Amygdala (tissue), 56 donors: ENCODE measurements at regions not wholly inside any gene's neighbourhood (a gene's known extent, or its start where the extent isn't known, plus 50 kb on each side); places are given as distances from the start of the nearest gene placed in this dataset.
"Not testable (repeated sequence)": the region's sequence is repeated elsewhere in the genome, so short reads cannot be mapped to it uniquely, and the experiment has no call there.

Source experiments
- DNase-seq, 56 donors: peaks; one replicate each; lab custom pipeline; 2025; lab: John Stamatoyannopoulos, UW

DNA sequence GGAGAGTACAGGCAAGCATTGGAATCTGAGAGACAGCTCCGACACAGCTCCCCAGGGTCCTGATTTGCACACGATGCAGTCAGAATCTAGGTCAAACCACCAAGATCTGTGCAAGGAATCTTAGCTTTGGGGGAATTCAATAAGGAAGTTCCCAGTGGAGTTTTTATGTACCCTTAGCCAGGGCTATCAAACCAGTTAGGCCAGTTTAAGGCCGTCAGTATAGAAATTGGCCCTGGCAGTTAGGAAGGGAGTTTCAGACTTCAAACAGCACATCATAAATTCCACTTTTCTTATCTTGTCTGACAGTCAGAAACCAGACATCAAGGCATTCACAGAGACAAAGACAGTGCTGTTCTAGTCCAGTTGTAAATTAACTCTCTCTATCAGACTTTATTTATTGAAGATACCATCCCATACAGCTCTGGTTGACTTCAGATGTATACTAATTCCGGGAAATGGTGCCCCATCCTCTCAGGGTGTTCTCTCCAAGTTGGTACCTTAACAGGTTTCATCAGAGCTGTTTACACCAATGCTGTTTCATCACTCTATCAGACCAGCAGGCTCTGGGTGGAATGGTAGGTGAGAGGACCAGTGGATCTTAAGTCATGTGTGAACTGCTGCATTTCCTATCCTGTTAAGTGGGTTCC is 157.5 kb upstream of the ATF7IP start:
- no peak for DNase-seq

DNA sequence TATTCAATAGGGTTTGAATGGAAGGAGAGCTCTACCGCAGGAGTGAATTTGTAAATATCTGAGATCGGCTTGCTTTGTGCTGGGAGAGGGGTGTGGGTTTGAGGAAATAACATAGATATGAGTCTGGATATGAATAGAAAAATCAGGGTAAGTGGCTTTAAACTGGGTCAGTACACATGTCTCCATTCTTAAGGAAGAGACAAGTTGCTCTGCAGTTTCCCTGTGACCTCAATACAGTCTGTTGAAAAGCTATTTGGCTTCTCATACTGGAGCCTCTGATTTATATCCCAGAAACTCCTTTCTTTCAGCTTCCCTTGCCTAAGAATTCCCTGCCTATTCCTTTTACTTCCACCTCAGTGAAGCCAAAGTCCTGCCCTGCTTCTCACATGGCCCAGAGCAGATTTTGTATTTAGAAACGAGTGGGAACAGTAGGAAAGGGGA is 153.5 kb upstream of the ATF7IP start:
- DNase-seq, result peak in 8 of 56 donors; percentile 2 to 36 (median 10)

- DNase-seq, result no peak
Observed at GRCh38 chr12:14213542-14213941, 151.9 kb upstream of the ATF7IP start.

DNA sequence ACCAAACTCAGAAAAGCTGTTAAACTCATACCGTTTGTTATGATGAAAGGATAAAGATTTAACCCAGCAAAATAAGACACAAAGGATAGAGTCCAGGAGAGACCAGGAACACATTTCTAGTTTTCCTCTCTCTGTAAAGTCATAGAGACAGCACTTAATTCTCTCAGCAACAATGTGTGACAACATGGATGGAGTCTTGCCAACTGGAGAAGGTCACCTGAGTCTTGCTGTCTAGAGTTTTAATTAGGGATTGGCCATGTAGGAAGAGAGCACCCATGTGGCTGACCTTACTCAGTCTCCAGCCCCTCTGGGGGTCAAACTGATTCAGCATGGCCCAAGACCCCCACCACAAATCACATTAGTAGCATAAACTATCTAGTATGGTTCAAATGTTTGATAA is 151.0 kb upstream of the ATF7IP start:
- DNase-seq, result no peak

DNA sequence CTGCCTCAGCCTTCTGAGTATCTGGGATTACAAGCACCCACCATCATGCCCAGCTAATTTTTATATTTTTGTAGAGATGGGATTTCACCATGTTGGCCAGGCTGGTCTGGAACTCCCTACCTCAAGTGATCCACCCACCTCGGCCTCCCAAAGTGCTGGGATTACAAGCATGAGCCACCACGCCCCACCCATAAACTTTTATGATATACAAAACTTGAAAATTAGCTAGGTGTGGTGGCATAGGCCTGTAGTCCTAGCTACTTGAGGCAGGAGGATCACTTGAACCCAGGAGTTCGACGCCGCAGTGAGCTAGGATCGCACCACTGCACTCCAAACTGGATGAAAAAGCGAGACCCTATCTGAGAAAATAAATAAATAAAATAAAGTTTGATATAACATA is 149.5 kb upstream of the ATF7IP start:
- DNase-seq, result not testable (repeated sequence)

DNA sequence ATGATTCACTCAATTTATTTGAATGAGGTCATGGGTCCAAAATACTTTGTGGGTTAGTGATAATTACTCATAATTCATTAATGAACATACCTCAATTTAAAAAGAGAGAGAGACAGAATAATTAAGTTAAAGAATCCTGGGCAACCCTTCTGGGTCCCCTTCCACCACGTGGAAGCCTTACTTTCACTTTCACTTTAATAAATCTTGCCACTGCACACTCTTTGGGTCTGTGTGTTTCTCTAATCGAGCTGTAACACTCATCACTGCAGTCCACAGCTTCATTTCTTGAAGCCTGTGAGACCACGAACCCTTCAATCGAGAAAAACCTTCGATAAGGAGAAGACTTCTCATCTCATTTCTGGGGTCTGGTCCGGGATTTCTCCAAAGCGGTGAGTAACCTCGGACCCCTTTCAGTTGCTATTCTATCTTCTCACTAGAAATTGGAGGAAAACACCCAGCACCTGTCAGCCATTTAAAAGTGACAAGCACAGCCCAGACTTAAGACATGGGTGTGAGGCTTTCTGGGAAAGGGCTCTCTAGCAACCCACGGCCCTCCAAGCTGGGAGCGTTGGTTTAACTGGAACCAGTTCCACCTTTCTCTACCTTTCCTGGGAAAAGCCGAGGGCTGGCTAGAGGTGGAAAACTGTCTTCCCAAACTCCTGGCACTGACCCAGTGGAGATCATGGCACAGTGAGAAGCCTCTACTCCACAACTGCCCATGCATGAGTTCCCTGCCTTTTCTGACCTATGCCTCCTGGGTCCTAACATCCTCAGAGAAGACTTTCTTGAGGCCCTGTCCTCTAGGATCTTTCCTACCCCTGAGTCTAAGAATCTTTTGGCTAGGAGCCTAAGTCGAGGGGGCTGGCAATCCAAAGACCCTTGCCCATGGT is 148.8 kb upstream of the ATF7IP start:
- no peak for DNase-seq

GRCh38 chr12:14219156-14219555 is 146.3 kb upstream of the ATF7IP start:
- no peak for DNase-seq

DNA sequence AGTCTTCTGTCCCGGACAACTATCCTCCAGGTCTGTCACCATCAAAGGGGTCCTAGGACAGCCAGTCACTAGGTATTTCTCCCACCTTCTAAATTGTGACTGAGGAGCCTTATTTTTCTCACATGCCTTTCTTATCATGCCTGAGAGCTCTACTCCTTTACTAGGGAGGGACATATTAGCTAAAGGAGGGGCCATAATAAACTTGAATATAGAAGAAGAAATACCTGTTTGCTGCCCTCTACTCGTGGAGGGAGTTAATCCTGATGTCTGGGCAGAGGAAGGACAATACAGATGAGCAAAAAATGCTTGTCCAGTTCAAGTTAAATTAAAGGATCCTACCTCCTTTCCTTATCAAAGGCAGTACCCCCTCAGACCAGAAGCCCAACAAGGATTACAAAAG is 145.8 kb upstream of the ATF7IP start:
- not testable (repeated sequence) for DNase-seq

DNA sequence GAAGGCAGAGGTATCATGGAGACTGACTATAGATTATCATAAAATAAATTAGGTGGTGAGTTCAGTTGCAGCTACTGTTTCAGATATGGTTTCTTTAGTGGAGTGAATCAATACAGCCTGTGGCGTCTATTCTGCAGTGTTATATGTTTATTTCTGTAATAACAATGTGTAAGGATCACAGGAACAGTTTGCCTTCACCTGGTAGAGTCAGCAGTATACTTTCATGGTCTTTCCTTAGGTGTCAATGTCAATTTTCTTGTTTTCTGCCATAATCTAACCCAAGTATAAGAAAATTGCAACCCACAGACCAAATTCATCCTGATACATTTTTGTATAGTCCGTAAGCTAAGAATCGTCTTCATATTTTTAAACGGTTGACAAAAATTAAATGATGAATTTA is 140.4 kb upstream of the ATF7IP start:
- no peak for DNase-seq

GRCh38 chr12:14235176-14235575 is 130.3 kb upstream of the ATF7IP start:
- DNase-seq, result not testable (repeated sequence)

DNA sequence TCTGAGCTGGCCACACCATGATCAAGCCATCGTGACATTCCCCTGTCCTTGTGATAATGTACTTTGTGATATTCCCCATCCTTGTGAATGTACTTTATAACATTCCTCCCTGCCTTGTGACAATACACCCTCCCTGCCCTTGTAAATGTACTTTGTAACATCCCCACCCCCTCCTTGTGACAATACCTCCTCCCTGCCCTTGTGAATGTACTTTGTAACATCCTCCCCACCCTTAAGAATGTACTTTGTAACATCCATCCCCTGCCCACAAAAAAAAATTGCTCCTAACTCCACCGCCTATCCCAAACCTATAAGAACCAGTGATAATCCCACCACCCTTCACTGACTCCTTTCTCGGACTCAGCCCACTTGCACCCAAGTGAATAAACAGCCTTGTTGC is 128.8 kb upstream of the ATF7IP start:
- not testable (repeated sequence) for DNase-seq

DNA sequence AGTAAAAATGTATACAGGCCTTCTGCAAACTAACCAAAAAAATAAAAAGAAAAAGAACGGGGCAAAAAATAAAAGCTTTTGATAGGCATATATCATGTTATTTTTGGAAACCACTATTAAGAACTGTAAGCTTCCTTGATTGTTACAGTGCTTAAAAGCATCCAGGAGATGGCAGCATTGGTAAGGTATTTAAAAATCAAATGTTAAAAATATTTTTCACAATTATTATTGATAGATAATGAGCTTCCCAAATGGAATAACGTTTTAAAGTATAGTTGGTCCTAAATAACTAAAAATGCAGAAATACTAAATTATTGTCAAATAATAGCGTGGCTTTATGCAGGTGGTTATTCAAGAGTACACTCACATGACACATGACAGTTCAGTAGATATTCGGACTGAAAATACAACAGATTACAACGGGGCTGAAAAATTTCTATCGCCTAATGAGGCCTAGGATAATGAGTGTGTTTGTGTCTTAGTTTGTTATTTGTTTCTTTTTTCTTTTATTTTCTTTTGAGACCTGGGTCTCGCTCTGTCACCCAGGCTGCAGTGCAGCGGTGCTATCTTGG is 127.2 kb upstream of the ATF7IP start:
- peak in 1 of 56 donors; percentile 37 for DNase-seq

DNA sequence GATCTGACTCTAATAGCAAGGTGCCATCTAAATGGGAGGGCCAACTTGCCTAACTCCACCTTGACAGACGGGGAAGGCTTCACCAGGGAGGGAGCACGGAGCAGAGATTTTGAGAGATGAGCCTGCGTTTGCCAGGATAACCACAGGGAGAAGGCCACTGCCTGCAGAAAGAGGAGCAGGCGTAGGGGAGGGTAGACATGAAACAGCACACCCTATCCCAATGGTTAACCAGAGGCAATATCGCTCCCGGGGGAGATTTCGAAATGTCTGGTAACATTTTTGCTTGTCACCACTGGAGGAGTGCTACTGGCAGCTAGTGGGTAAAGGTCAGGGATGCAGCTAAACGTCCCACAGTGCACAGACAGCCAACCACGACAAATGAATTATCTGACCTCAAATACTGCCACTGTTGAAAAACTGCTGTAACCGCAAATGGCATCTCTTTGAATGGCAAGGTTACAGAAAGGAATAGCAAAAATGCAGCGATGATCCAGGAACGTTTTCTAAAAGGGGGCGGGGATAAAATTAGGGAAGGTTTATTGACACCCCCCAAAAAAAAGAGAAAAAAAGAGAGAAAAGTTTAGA is 126.0 kb upstream of the ATF7IP start:
- DNase-seq, result peak in 3 of 56 donors; percentile 4 to 44 (median 6)

DNA sequence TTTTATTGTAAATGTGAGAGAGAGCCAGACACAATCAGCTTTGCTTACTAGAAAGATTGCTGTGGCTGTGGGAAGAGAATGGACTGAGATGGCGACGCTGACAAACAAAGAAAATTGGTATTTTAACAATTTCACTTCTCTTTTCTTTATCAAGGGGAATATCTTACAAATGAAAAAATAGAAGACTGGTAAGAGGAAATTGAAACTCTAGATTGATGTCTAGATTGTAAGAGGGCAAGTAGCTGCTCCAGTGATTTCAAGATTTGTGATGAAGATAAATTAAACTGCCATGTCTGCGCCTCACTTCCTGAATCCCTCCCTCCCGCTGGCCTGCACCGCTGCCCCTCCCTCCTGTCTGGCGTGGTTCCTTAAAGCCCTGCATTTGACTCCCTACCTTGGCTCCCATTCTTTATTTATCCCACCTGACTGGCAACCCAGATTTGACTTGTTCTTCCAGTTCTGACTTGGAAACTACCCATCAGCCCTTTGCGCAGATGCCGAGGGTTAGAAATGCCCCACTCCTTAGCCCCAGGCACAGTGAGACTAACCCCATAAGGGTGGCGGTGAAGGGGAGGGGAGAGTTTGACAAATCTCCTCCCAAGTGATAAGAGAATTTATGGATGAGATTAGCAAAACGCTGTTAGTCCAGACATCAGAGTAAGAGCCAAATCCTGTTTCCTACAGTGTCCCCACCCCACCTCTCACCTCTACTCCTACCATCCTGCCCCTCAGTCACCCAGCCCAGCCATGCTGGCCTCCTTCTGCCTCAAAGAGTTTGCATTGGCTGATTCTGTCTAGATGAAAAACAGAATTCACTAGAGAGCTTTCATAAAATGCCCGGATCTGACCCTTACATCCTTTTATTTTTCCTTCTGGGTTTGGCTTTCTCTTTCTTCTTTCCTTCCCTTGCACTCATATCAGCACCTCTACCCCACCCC is 125.3 kb upstream of the ATF7IP start:
- DNase-seq, result peak in 1 of 56 donors; percentile 21

GRCh38 chr12:14240873-14241220 is 124.6 kb upstream of the ATF7IP start:
- no peak for DNase-seq

DNA sequence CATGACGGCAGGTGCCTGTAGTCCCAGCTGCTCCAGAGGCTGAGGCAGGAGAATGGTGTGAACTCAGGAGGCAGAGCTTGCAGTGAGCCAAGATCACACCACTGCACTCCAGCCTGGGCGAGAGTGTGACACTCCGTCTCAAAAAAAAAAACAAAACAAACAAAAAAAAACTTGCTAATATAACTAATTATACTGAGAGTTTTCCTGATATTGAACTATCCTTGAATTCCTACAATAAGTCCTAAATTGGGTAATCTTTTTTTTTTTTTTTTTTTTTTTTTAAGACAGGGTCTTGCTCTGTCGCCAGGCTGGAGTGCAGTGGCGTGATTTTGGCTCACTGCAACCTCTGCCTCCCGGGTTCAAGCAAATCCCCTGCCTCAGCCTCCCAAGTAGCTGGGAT is 122.7 kb upstream of the ATF7IP start:
- not testable (repeated sequence) for DNase-seq

GRCh38 chr12:14243941-14244340 is 121.5 kb upstream of the ATF7IP start:
- DNase-seq, result no peak

GRCh38 chr12:14244876-14245669 is 120.4 kb upstream of the ATF7IP start:
- no peak for DNase-seq

DNA sequence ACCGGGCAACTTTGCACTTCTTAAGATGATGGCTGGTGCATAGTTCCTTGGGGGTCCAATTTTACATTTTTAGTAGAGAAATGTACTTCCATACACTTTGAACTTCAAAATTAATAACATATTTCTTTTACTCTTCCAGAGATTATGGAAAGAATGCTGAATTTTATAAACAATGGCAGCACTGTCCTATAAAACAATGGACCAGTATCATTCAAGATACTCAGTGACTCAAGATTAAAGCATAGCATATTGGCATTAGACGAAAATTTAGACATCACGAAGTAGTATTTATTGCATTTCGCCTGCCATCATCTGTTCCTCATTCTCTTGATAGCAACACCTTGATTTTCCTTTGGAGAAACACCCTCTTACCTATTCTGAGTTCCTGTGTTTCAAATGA is 118.3 kb upstream of the ATF7IP start:
- DNase-seq, result no peak
